ENCODE measurements at regions not wholly inside any gene's neighbourhood (a gene's known extent, or its start where the extent isn't known, plus 50 kb on each side); places are given as distances from the start of the nearest gene placed in this dataset.

GRCh38 chr20:55229451-55229850, 754.1 kb downstream of the DOK5 start:
- no peak for TF ChIP-seq MAX (IDR thresholded peaks at IDR 0.05)
- no peak for TF ChIP-seq EP300 (IDR thresholded peaks at IDR 0.05; ENCODE audit: borderline replicate concordance)

GRCh38 chr20:55216525-55217242, 741.3 kb downstream of the DOK5 start:
- TF ChIP-seq TCF12 (IDR thresholded peaks at IDR 0.05; ENCODE audit: low read depth): no peak
- TF ChIP-seq EP300 (IDR thresholded peaks at IDR 0.05; ENCODE audit: borderline replicate concordance): no peak
- no peak for TF ChIP-seq NFIC (IDR thresholded peaks at IDR 0.05)
- TF ChIP-seq USF1 (IDR thresholded peaks at IDR 0.05): no peak
- TF ChIP-seq TEAD4 (IDR thresholded peaks at IDR 0.05): no peak
- no peak for TF ChIP-seq RAD21 (IDR thresholded peaks at IDR 0.05; ENCODE audit: low read depth)
- no peak for TF ChIP-seq FOXM1 (IDR thresholded peaks at IDR 0.05; ENCODE audit: borderline replicate concordance, low read depth)
- no peak for TF ChIP-seq YY1 (IDR thresholded peaks at IDR 0.05; ENCODE audit: low read depth)
- TF ChIP-seq REST (IDR thresholded peaks at IDR 0.05; ENCODE audit: low read depth): no peak
- TF ChIP-seq CREB1 (IDR thresholded peaks at IDR 0.05; ENCODE audit: low read depth): no peak
- TF ChIP-seq EGR1 (IDR thresholded peaks at IDR 0.05): no peak
- no peak for TF ChIP-seq ZBTB7A (IDR thresholded peaks at IDR 0.05; ENCODE audit: low read depth)
- TF ChIP-seq MAX (IDR thresholded peaks at IDR 0.05): no peak
- no peak for TF ChIP-seq TAF1 (IDR thresholded peaks at IDR 0.05; ENCODE audit: low read depth)
- TF ChIP-seq CEBPB (IDR thresholded peaks at IDR 0.05): no peak

- TF ChIP-seq YY1 (IDR thresholded peaks at IDR 0.05; ENCODE audit: low read depth) (no peak), CEBPB (IDR thresholded peaks at IDR 0.05) (no peak), TAF1 (IDR thresholded peaks at IDR 0.05; ENCODE audit: low read depth) (no peak), CREB1 (IDR thresholded peaks at IDR 0.05; ENCODE audit: low read depth) (no peak), MAX (IDR thresholded peaks at IDR 0.05) (no peak), TEAD4 (IDR thresholded peaks at IDR 0.05) (no peak), EGR1 (IDR thresholded peaks at IDR 0.05) (no peak), FOXM1 (IDR thresholded peaks at IDR 0.05; ENCODE audit: borderline replicate concordance, low read depth) (no peak), NFIC (IDR thresholded peaks at IDR 0.05) (no peak), USF1 (IDR thresholded peaks at IDR 0.05) (no peak), TCF12 (IDR thresholded peaks at IDR 0.05; ENCODE audit: low read depth) (no peak), ZBTB7A (IDR thresholded peaks at IDR 0.05; ENCODE audit: low read depth) (no peak), RAD21 (IDR thresholded peaks at IDR 0.05; ENCODE audit: low read depth) (no peak), EP300 (IDR thresholded peaks at IDR 0.05; ENCODE audit: borderline replicate concordance) (no peak)
These were observed 738.3 kb downstream of the DOK5 start for GRCh38 chr20:55213653-55214052.

- no peak for TF ChIP-seq ZBTB7A (IDR thresholded peaks at IDR 0.05; ENCODE audit: low read depth)
- TF ChIP-seq NFIC (IDR thresholded peaks at IDR 0.05): no peak
- TF ChIP-seq TCF12 (IDR thresholded peaks at IDR 0.05; ENCODE audit: low read depth): no peak
- TF ChIP-seq MAX (IDR thresholded peaks at IDR 0.05): no peak
- TF ChIP-seq YY1 (IDR thresholded peaks at IDR 0.05; ENCODE audit: low read depth): no peak
- no peak for TF ChIP-seq TAF1 (IDR thresholded peaks at IDR 0.05; ENCODE audit: low read depth)
These were observed 736.1 kb downstream of the DOK5 start for GRCh38 chr20:55211481-55211880.

GRCh38 chr20:55205665-55206064, 730.3 kb downstream of the DOK5 start:
- TF ChIP-seq TAF1 (IDR thresholded peaks at IDR 0.05; ENCODE audit: low read depth) (no peak), CREB1 (IDR thresholded peaks at IDR 0.05; ENCODE audit: low read depth) (no peak), TEAD4 (IDR thresholded peaks at IDR 0.05) (no peak), USF1 (IDR thresholded peaks at IDR 0.05) (no peak), TCF12 (IDR thresholded peaks at IDR 0.05; ENCODE audit: low read depth) (no peak), MAX (IDR thresholded peaks at IDR 0.05) (no peak), REST (IDR thresholded peaks at IDR 0.05; ENCODE audit: low read depth) (no peak), ZBTB7A (IDR thresholded peaks at IDR 0.05; ENCODE audit: low read depth) (no peak), NFIC (IDR thresholded peaks at IDR 0.05) (no peak), EP300 (IDR thresholded peaks at IDR 0.05; ENCODE audit: borderline replicate concordance) (no peak), EGR1 (IDR thresholded peaks at IDR 0.05) (no peak), YY1 (IDR thresholded peaks at IDR 0.05; ENCODE audit: low read depth) (no peak), RAD21 (IDR thresholded peaks at IDR 0.05; ENCODE audit: low read depth) (no peak), CEBPB (IDR thresholded peaks at IDR 0.05) (no peak), FOXM1 (IDR thresholded peaks at IDR 0.05; ENCODE audit: borderline replicate concordance, low read depth) (no peak)
